Dendritic cell treated with granulocyte-macrophage colony-stimulating factor and Interleukin-4, amounts not matched to agents 40 ng/mL and 50 ng/mL, for 4 days (primary cell): ENCODE measurements at regions not wholly inside any gene's neighbourhood (a gene's known extent, or its start where the extent isn't known, plus 50 kb on each side); places are given as distances from the start of the nearest gene placed in this dataset.

ENCODE experiments used
- H3K27ac Mint-ChIP-seq: one replicate; pipeline ENCODE4 v1.8.0; 2022; ENCODE audit warnings: mild to moderate bottlenecking, mixed read lengths
- H3K27me3 Mint-ChIP-seq: one replicate; pipeline ENCODE4 v1.8.0; 2022; ENCODE audit warnings: mild to moderate bottlenecking, mixed read lengths
- H3K36me3 Mint-ChIP-seq: one replicate; pipeline ENCODE4 v1.8.0; 2022; ENCODE audit warnings: low read depth, mixed read lengths
- H3K4me1 Mint-ChIP-seq: one replicate; pipeline ENCODE4 v1.8.0; 2022; ENCODE audit warnings: low read depth, mixed read lengths
- H3K4me3 Mint-ChIP-seq: one replicate; pipeline ENCODE4 v1.8.0; 2022; ENCODE audit warnings: mild to moderate bottlenecking, moderate library complexity, mixed read lengths
- H3K9me3 Mint-ChIP-seq: one replicate; pipeline ENCODE4 v1.8.0; 2022; ENCODE audit warnings: mixed read lengths
- intact Hi-C: fragments of 100-400 bp; cut with micrococcal nuclease; formaldehyde crosslinking; loops from one replicate; pipeline ENCODE4 v1.15.0; 2022

- Mint-ChIP-seq H3K9me3 (peaks cover 9% of the 10 kb centered on the region), H3K27ac (no peak overlapping the region), H3K4me1 (no peaks in the 10 kb centered on the region), H3K27me3 (peaks cover 29% of the 10 kb centered on the region), H3K4me3 (no peak overlapping the region), H3K36me3 (no peaks in the 10 kb centered on the region)
- intact Hi-C loops: no loop called here
These were observed 89.0 kb upstream of the CDH5 start for GRCh38 chr16:66277311-66278070.

GRCh38 chr16:66275775-66276428 is 90.6 kb upstream of the CDH5 start:
- no peaks in the 10 kb centered on the region for H3K4me1 Mint-ChIP-seq
- intact Hi-C loops: loop anchor here (1.0 kb wide), 1 partner anchor 39 kb away; no protein-coding TSS in a partner anchor
- H3K27me3 Mint-ChIP-seq: peaks cover 34% of the 10 kb centered on the region
- H3K27ac Mint-ChIP-seq: no peak overlapping the region
- no peaks in the 10 kb centered on the region for H3K36me3 Mint-ChIP-seq
- H3K4me3 Mint-ChIP-seq: no peak overlapping the region
- peaks cover 9% of the 10 kb centered on the region for H3K9me3 Mint-ChIP-seq

GRCh38 chr16:66274335-66275110 is 92.0 kb upstream of the CDH5 start:
- Mint-ChIP-seq H3K4me3 (no peak overlapping the region), H3K9me3 (peaks cover 8% of the 10 kb centered on the region), H3K4me1 (peaks cover 4% of the 10 kb centered on the region), H3K27me3 (peaks cover 26% of the 10 kb centered on the region), H3K27ac (no peak overlapping the region), H3K36me3 (no peaks in the 10 kb centered on the region)
- intact Hi-C loops: loop anchor here (1.0 to 5.0 kb wide), 2 partner anchors 41 to 1157 kb away; no protein-coding TSS in a partner anchor

- H3K36me3 Mint-ChIP-seq: no peaks in the 10 kb centered on the region
- intact Hi-C loops: loop anchor here (5.0 kb wide), 1 partner anchor 1156 kb away; no protein-coding TSS in a partner anchor
- H3K4me3 Mint-ChIP-seq: no peak overlapping the region
- peaks cover 4% of the 10 kb centered on the region for H3K4me1 Mint-ChIP-seq
- no peak overlapping the region for H3K27ac Mint-ChIP-seq
- peaks cover 20% of the 10 kb centered on the region for H3K27me3 Mint-ChIP-seq
- peaks cover under 1% of the 10 kb centered on the region for H3K9me3 Mint-ChIP-seq
These were observed 92.7 kb upstream of the CDH5 start for GRCh38 chr16:66273644-66274334.

- Mint-ChIP-seq H3K27me3 (peaks cover 20% of the 10 kb centered on the region), H3K9me3 (no peaks in the 10 kb centered on the region), H3K4me1 (peaks cover 4% of the 10 kb centered on the region), H3K4me3 (no peak overlapping the region), H3K27ac (no peak overlapping the region), H3K36me3 (no peaks in the 10 kb centered on the region)
- intact Hi-C loops: loop anchor here (5.0 kb wide), 1 partner anchor 1156 kb away; no protein-coding TSS in a partner anchor
These were observed 93.4 kb upstream of the CDH5 start for GRCh38 chr16:66273053-66273452.

- intact Hi-C loops: loop anchor here (5.0 kb wide), 1 partner anchor 1155 kb away; no protein-coding TSS in a partner anchor
- H3K4me3 Mint-ChIP-seq: no peak overlapping the region
- H3K4me1 Mint-ChIP-seq: peaks cover 4% of the 10 kb centered on the region
- H3K27me3 Mint-ChIP-seq: peaks cover 20% of the 10 kb centered on the region
- no peaks in the 10 kb centered on the region for H3K36me3 Mint-ChIP-seq
- no peak overlapping the region for H3K27ac Mint-ChIP-seq
- H3K9me3 Mint-ChIP-seq: no peaks in the 10 kb centered on the region
These were observed 94.0 kb upstream of the CDH5 start for GRCh38 chr16:66272461-66272860.

- peaks cover 29% of the 10 kb centered on the region for H3K27me3 Mint-ChIP-seq
- no peak overlapping the region for H3K4me3 Mint-ChIP-seq
- no peak overlapping the region for H3K27ac Mint-ChIP-seq
- H3K9me3 Mint-ChIP-seq: no peaks in the 10 kb centered on the region
- intact Hi-C loops: loop anchor here (5.0 kb wide), 1 partner anchor 1154 kb away; no protein-coding TSS in a partner anchor
- peaks cover 10% of the 10 kb centered on the region for H3K4me1 Mint-ChIP-seq
- H3K36me3 Mint-ChIP-seq: no peaks in the 10 kb centered on the region
These were observed 95.1 kb upstream of the CDH5 start for GRCh38 chr16:66271074-66272060.

- no peaks in the 10 kb centered on the region for H3K9me3 Mint-ChIP-seq
- intact Hi-C loops: loop anchor here (5.0 kb wide), 1 partner anchor 1153 kb away; no protein-coding TSS in a partner anchor
- no peak overlapping the region for H3K27ac Mint-ChIP-seq
- H3K4me3 Mint-ChIP-seq: no peak overlapping the region
- H3K27me3 Mint-ChIP-seq: peaks cover 31% of the 10 kb centered on the region
- no peaks in the 10 kb centered on the region for H3K36me3 Mint-ChIP-seq
- peaks cover 13% of the 10 kb centered on the region for H3K4me1 Mint-ChIP-seq
These were observed 96.1 kb upstream of the CDH5 start for GRCh38 chr16:66270333-66270927.

GRCh38 chr16:66269617-66270332 is 96.7 kb upstream of the CDH5 start:
- H3K4me1 Mint-ChIP-seq: peaks cover 13% of the 10 kb centered on the region
- no peak overlapping the region for H3K4me3 Mint-ChIP-seq
- H3K9me3 Mint-ChIP-seq: no peaks in the 10 kb centered on the region
- intact Hi-C loops: loop anchor here (5.0 kb wide), 1 partner anchor 1152 kb away; no protein-coding TSS in a partner anchor
- no peaks in the 10 kb centered on the region for H3K36me3 Mint-ChIP-seq
- H3K27me3 Mint-ChIP-seq: peaks cover 29% of the 10 kb centered on the region
- no peak overlapping the region for H3K27ac Mint-ChIP-seq

- H3K4me3 Mint-ChIP-seq: no peak overlapping the region
- H3K27me3 Mint-ChIP-seq: peaks cover 27% of the 10 kb centered on the region
- no peaks in the 10 kb centered on the region for H3K9me3 Mint-ChIP-seq
- intact Hi-C loops: no loop called here
- H3K4me1 Mint-ChIP-seq: peaks cover 13% of the 10 kb centered on the region
- H3K36me3 Mint-ChIP-seq: no peaks in the 10 kb centered on the region
- H3K27ac Mint-ChIP-seq: no peak overlapping the region
These were observed 99.0 kb upstream of the CDH5 start for GRCh38 chr16:66267292-66268014.
